A673 (cell line): ENCODE measurements at regions not wholly inside any gene's neighbourhood (a gene's known extent, or its start where the extent isn't known, plus 50 kb on each side); places are given as distances from the start of the nearest gene placed in this dataset.

ENCODE experiments used
- BruUV-seq: library from RNA; stranded (reverse); fragments of 400-500 nt; replicated peaks from 2 replicates; lab custom pipeline; 2021; lab: Mats Ljungman, UMichigan
- CTCF ChIA-PET: fragments of 300-600 bp; sonication (Branson Sonifier 250); formaldehyde crosslinking; loops from one replicate; lab custom pipeline; 2022; ENCODE audit warnings: antibody characterized with exemption; lab: Charles Lee
- POLR2A ChIA-PET: fragments of 300-600 bp; sonication (Branson Sonifier 250); formaldehyde crosslinking; loops from one replicate; lab custom pipeline; 2022; ENCODE audit warnings: antibody characterized with exemption; ENCODE audit not compliant: low non-redundant PET; lab: Charles Lee
- DNase-seq: peaks from one replicate; pipeline ENCODE4 v3.0.0-alpha.2; 2015; ENCODE audit warnings: low spot score
- H3K27ac ChIP-seq: fragments of 200-600 bp; sonication (generic); 2 replicates; pipeline ENCODE4 v1.5.1; 2016; ENCODE audit warnings: mixed run types, low read depth, mild to moderate bottlenecking, mixed read lengths, antibody characterized with exemption, low read length; ENCODE audit not compliant: poor library complexity, severe bottlenecking
- H3K27me3 ChIP-seq: fragments of 200-600 bp; sonication (generic); replicated peaks from 2 replicates; pipeline ENCODE4 v1.6.1; 2017; ENCODE audit warnings: mixed run types, low read depth, mild to moderate bottlenecking, mixed read lengths, antibody characterized with exemption, low read length; ENCODE audit not compliant: insufficient read depth, poor library complexity
- H3K36me3 ChIP-seq: fragments of 200-600 bp; sonication (generic); 2 replicates; pipeline ENCODE4 v1.6.1; 2016; ENCODE audit warnings: mixed run types, mild to moderate bottlenecking, mixed read lengths, antibody characterized with exemption, low read length; ENCODE audit not compliant: insufficient read depth, poor library complexity, severe bottlenecking
- H3K4me1 ChIP-seq: fragments of 200-600 bp; sonication (generic); 2 replicates; pipeline ENCODE4 v1.6.1; 2017; ENCODE audit warnings: mixed run types, mild to moderate bottlenecking, mixed read lengths, antibody characterized with exemption, low read length; ENCODE audit not compliant: insufficient read depth, poor library complexity, severe bottlenecking
- H3K4me3 ChIP-seq: fragments of 200-600 bp; sonication (generic); 2 replicates; pipeline ENCODE4 v1.5.1; 2016; ENCODE audit warnings: low read depth, mixed run types, mild to moderate bottlenecking, mixed read lengths, low read length; ENCODE audit not compliant: poor library complexity, severe bottlenecking
- H3K9me3 ChIP-seq: fragments of 200-600 bp; sonication (generic); 2 replicates; pipeline ENCODE4 v1.6.1; 2016; ENCODE audit warnings: mixed run types, low read depth, mild to moderate bottlenecking, mixed read lengths, antibody characterized with exemption, low read length; ENCODE audit not compliant: poor library complexity, severe bottlenecking
- CTCF ChIP-seq: fragments of 300-800, 200-600 bp; sonication (generic); conservative IDR thresholded peaks from 2 replicates; pipeline ENCODE4 v1.5.1; 2017; ENCODE audit warnings: low read depth, mild to moderate bottlenecking, antibody characterized with exemption, low read length, moderate library complexity, mixed read lengths
- EZH2 ChIP-seq: fragments of 200-600 bp; sonication (generic); IDR thresholded peaks from 2 replicates; pipeline ENCODE4 v1.6.1; 2017; ENCODE audit warnings: borderline replicate concordance, low read depth, mild to moderate bottlenecking, mixed read lengths, antibody characterized with exemption, low read length; ENCODE audit not compliant: poor library complexity, severe bottlenecking
- intact Hi-C: fragments of 100-400 bp; cut with micrococcal nuclease; formaldehyde crosslinking; loops from one replicate; pipeline ENCODE4 v1.10.0; 2022; ENCODE audit not compliant: unreplicated experiment

GRCh38 chr15:38190501-38190900, 62.1 kb upstream of the SPRED1 start:
- H3K36me3 ChIP-seq = no peaks in the 10 kb centered on the region
- no peaks in the 10 kb centered on the region for H3K9me3 ChIP-seq
- CTCF ChIA-PET = no interaction called here
- intact Hi-C loops = no loop called here
- no TSS peak for BruUV-seq
- H3K4me3 ChIP-seq = no peak overlapping the region
- H3K27me3 ChIP-seq = peaks cover 4% of the 10 kb centered on the region
- no peak for TF ChIP-seq EZH2
- no peak for TF ChIP-seq CTCF
- POLR2A ChIA-PET = no interaction called here
- H3K27ac ChIP-seq = no peak overlapping the region
- no peaks in the 10 kb centered on the region for H3K4me1 ChIP-seq
- no peak for DNase-seq

- ChIA-PET CTCF (no interaction called here), POLR2A (no interaction called here)
- no peak for TF ChIP-seq CTCF
- TF ChIP-seq EZH2 = no peak
- H3K9me3 ChIP-seq = no peaks in the 10 kb centered on the region
- no peaks in the 10 kb centered on the region for H3K4me1 ChIP-seq
- no peak overlapping the region for H3K4me3 ChIP-seq
- H3K27me3 ChIP-seq = no peaks in the 10 kb centered on the region
- no peak overlapping the region for H3K27ac ChIP-seq
- DNase-seq = no peak
- no TSS peak for BruUV-seq
- intact Hi-C loops = no loop called here
- H3K36me3 ChIP-seq = no peaks in the 10 kb centered on the region
These were observed 60.1 kb upstream of the SPRED1 start for GRCh38 chr15:38192496-38192895.

GRCh38 chr15:38193496-38193895, 59.1 kb upstream of the SPRED1 start:
- no TSS peak for BruUV-seq
- no peak overlapping the region for H3K4me3 ChIP-seq
- TF ChIP-seq EZH2 (no peak), CTCF (no peak)
- H3K36me3 ChIP-seq = no peaks in the 10 kb centered on the region
- H3K4me1 ChIP-seq = no peaks in the 10 kb centered on the region
- no peak overlapping the region for H3K27ac ChIP-seq
- intact Hi-C loops = no loop called here
- POLR2A ChIA-PET = no interaction called here
- H3K27me3 ChIP-seq = no peaks in the 10 kb centered on the region
- no peaks in the 10 kb centered on the region for H3K9me3 ChIP-seq
- CTCF ChIA-PET = no interaction called here
- no peak for DNase-seq
